H1 (cell line): ENCODE measurements at regions not wholly inside any gene's neighbourhood (a gene's known extent, or its start where the extent isn't known, plus 50 kb on each side); places are given as distances from the start of the nearest gene placed in this dataset.

ENCODE experiments used
- CHD7 ChIP-seq: fragments of 300-600 bp; sonication (generic); IDR thresholded peaks from 2 replicates; pipeline ENCODE4 v1.7.1; 2012; ENCODE audit warnings: low read length, moderate library complexity, mild to moderate bottlenecking, inconsistent platforms; ENCODE audit not compliant: insufficient replicate concordance
- GABPA ChIP-seq: IDR thresholded peaks from 2 replicates; pipeline ENCODE4 v1.6.1; 2011; ENCODE audit warnings: mild to moderate bottlenecking, low read length, moderate library complexity, borderline replicate concordance; ENCODE audit not compliant: insufficient read depth
- NANOG ChIP-seq: IDR thresholded peaks from 2 replicates; pipeline ENCODE4 v1.6.1; 2011; ENCODE audit warnings: low read length, low read depth, mild to moderate bottlenecking, inconsistent platforms; ENCODE audit not compliant: insufficient read depth, poor library complexity, severe bottlenecking

DNA sequence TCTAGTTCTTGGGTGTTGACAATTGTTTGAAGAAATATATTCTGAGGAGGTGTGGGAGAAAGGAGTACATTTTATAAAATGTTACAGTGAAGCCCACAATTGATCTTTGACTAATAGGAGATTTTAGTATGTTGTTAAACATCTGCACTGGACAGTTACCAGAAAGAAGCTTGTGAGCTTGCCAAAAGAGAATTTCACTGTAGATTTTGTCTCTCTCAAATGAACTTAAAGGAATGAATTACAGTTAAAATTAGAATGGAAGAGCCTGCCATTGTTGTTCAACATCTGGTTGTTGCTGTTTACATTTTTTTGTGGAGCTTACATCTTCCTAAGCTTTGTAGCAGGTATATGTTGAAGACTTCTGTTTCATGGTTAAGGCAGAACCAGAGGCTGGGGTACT lies 620.5 kb upstream of the CCDC179 start (continued):
- no peak for TF ChIP-seq CHD7
- TF ChIP-seq GABPA = no peak
- no peak for TF ChIP-seq NANOG
